Hepatocyte (in vitro differentiated cells): ENCODE measurements at regions not wholly inside any gene's neighbourhood (a gene's known extent, or its start where the extent isn't known, plus 50 kb on each side); places are given as distances from the start of the nearest gene placed in this dataset.

Source experiments
- CTCF ChIP-seq: fragments of 200-600 bp; sonication (generic); IDR thresholded peaks from 2 replicates; pipeline ENCODE4 v1.5.1; 2016; ENCODE audit warnings: antibody characterized with exemption, mild to moderate bottlenecking; ENCODE audit not compliant: poor library complexity
- EZH2 ChIP-seq: fragments of 200-600 bp; sonication (generic); IDR thresholded peaks from 2 replicates; pipeline ENCODE4 v1.6.1; 2016; ENCODE audit warnings: antibody characterized with exemption, mild to moderate bottlenecking, borderline replicate concordance

GRCh38 chr5:99034336-99034735 lies 105.5 kb upstream of the CHD1 start:
- TF ChIP-seq CTCF (no peak), EZH2 (no peak)
